ENCODE measurements at regions not wholly inside any gene's neighbourhood (a gene's known extent, or its start where the extent isn't known, plus 50 kb on each side); places are given as distances from the start of the nearest gene placed in this dataset.

DNA sequence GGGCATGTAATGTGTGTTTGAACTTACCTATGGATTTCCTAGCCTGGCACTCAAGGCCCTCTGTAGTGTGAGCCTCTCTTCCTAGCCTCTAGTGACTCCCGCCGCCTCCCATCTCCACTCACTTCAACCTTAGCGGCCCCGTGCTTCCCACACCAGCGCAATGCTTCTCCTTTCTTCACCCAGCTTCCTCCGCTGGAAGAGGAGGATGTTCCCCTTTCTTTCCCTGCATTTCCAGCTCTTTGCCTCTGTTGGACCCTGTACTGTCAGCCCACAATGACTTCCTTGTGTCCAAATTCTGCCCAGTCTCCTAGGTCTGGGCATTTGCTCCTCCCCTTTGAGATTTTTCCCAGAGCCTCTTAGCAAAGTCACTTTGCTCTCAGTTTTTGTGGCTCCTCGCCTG lies 138.1 kb upstream of the IRF2BP2 start (continued):
- TF ChIP-seq, protein P1, sequence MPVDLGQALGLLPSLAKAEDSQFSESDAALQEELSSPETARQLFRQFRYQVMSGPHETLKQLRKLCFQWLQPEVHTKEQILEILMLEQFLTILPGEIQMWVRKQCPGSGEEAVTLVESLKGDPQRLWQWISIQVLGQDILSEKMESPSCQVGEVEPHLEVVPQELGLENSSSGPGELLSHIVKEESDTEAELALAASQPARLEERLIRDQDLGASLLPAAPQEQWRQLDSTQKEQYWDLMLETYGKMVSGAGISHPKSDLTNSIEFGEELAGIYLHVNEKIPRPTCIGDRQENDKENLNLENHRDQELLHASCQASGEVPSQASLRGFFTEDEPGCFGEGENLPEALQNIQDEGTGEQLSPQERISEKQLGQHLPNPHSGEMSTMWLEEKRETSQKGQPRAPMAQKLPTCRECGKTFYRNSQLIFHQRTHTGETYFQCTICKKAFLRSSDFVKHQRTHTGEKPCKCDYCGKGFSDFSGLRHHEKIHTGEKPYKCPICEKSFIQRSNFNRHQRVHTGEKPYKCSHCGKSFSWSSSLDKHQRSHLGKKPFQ (CRISPR knock-in tag; IDR thresholded peaks at IDR 0.05; ENCODE audit: insufficient replicate concordance): no peak
- TF ChIP-seq, protein P2, sequence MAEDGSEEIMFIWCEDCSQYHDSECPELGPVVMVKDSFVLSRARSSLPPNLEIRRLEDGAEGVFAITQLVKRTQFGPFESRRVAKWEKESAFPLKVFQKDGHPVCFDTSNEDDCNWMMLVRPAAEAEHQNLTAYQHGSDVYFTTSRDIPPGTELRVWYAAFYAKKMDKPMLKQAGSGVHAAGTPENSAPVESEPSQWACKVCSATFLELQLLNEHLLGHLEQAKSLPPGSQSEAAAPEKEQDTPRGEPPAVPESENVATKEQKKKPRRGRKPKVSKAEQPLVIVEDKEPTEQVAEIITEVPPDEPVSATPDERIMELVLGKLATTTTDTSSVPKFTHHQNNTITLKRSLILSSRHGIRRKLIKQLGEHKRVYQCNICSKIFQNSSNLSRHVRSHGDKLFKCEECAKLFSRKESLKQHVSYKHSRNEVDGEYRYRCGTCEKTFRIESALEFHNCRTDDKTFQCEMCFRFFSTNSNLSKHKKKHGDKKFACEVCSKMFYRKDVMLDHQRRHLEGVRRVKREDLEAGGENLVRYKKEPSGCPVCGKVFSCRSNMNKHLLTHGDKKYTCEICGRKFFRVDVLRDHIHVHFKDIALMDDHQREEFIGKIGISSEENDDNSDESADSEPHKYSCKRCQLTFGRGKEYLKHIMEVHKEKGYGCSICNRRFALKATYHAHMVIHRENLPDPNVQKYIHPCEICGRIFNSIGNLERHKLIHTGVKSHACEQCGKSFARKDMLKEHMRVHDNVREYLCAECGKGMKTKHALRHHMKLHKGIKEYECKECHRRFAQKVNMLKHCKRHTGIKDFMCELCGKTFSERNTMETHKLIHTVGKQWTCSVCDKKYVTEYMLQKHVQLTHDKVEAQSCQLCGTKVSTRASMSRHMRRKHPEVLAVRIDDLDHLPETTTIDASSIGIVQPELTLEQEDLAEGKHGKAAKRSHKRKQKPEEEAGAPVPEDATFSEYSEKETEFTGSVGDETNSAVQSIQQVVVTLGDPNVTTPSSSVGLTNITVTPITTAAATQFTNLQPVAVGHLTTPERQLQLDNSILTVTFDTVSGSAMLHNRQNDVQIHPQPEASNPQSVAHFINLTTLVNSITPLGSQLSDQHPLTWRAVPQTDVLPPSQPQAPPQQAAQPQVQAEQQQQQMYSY (CRISPR knock-in tag; IDR thresholded peaks at IDR 0.05): no peak
- TF ChIP-seq, protein P3, sequence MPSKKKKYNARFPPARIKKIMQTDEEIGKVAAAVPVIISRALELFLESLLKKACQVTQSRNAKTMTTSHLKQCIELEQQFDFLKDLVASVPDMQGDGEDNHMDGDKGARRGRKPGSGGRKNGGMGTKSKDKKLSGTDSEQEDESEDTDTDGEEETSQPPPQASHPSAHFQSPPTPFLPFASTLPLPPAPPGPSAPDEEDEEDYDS (CRISPR knock-in tag; IDR thresholded peaks at IDR 0.05): 0 out of 2 replicates have a peak, but pooled peaks have one; percentile 26
- TF ChIP-seq, protein P4, sequence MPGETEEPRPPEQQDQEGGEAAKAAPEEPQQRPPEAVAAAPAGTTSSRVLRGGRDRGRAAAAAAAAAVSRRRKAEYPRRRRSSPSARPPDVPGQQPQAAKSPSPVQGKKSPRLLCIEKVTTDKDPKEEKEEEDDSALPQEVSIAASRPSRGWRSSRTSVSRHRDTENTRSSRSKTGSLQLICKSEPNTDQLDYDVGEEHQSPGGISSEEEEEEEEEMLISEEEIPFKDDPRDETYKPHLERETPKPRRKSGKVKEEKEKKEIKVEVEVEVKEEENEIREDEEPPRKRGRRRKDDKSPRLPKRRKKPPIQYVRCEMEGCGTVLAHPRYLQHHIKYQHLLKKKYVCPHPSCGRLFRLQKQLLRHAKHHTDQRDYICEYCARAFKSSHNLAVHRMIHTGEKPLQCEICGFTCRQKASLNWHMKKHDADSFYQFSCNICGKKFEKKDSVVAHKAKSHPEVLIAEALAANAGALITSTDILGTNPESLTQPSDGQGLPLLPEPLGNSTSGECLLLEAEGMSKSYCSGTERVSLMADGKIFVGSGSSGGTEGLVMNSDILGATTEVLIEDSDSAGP (CRISPR knock-in tag; IDR thresholded peaks at IDR 0.05; ENCODE audit: borderline replicate concordance): no peak
- no peak for TF ChIP-seq ZNF878 (CRISPR knock-in tag; IDR thresholded peaks at IDR 0.05)
- no peak for TF ChIP-seq NCOR1 (IDR thresholded peaks at IDR 0.05; ENCODE audit: borderline replicate concordance, low read length)
- no peak for TF ChIP-seq RXRB (CRISPR knock-in tag; IDR thresholded peaks at IDR 0.05; ENCODE audit: borderline replicate concordance)
- TF ChIP-seq PITX1 (CRISPR knock-in tag; IDR thresholded peaks at IDR 0.05): no peak
- TF ChIP-seq, protein P5, sequence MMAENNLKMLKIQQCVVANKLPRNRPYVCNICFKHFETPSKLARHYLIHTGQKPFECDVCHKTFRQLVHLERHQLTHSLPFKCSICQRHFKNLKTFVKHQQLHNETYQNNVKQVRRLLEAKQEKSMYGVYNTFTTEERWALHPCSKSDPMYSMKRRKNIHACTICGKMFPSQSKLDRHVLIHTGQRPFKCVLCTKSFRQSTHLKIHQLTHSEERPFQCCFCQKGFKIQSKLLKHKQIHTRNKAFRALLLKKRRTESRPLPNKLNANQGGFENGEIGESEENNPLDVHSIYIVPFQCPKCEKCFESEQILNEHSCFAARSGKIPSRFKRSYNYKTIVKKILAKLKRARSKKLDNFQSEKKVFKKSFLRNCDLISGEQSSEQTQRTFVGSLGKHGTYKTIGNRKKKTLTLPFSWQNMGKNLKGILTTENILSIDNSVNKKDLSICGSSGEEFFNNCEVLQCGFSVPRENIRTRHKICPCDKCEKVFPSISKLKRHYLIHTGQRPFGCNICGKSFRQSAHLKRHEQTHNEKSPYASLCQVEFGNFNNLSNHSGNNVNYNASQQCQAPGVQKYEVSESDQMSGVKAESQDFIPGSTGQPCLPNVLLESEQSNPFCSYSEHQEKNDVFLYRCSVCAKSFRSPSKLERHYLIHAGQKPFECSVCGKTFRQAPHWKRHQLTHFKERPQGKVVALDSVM (CRISPR knock-in tag; IDR thresholded peaks at IDR 0.05): peak; percentile 75; the same call in 1 of the 2 replicates
- TF ChIP-seq, protein P6, sequence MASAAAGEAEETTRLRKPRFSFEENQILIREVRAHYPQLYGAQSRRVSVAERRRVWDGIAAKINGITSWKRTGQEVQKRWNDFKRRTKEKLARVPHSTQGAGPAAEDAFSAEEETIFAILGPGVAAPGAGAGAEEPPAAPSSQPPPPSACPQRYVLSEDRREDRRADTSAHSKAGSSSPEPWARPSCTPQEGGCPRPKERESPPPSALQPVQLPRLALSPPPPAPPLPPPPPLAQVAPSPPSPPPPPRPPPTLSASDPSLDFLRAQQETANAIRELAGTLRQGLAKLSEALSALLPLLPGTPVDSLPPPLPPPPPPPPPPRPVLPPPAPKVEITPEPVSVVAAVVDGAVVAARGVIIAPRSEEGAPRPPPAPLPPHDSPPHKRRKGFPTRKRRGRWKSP (CRISPR knock-in tag; IDR thresholded peaks at IDR 0.05): no peak
- TF ChIP-seq TARDBP (CRISPR knock-in tag; IDR thresholded peaks at IDR 0.05): no peak
- no peak for TF ChIP-seq ZNF713 (CRISPR knock-in tag; IDR thresholded peaks at IDR 0.05)
- TF ChIP-seq, protein P7, sequence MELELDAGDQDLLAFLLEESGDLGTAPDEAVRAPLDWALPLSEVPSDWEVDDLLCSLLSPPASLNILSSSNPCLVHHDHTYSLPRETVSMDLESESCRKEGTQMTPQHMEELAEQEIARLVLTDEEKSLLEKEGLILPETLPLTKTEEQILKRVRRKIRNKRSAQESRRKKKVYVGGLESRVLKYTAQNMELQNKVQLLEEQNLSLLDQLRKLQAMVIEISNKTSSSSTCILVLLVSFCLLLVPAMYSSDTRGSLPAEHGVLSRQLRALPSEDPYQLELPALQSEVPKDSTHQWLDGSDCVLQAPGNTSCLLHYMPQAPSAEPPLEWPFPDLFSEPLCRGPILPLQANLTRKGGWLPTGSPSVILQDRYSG (CRISPR knock-in tag; IDR thresholded peaks at IDR 0.05): no peak
- TF ChIP-seq, protein P8, sequence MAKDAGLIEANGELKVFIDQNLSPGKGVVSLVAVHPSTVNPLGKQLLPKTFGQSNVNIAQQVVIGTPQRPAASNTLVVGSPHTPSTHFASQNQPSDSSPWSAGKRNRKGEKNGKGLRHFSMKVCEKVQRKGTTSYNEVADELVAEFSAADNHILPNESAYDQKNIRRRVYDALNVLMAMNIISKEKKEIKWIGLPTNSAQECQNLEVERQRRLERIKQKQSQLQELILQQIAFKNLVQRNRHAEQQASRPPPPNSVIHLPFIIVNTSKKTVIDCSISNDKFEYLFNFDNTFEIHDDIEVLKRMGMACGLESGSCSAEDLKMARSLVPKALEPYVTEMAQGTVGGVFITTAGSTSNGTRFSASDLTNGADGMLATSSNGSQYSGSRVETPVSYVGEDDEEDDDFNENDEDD (CRISPR knock-in tag; IDR thresholded peaks at IDR 0.05; ENCODE audit: borderline replicate concordance): peak; percentile 27; the same call in 1 of the 2 replicates
- TF ChIP-seq ZNF562 (CRISPR knock-in tag; IDR thresholded peaks at IDR 0.05; ENCODE audit: borderline replicate concordance): no peak
